SKM-1 (cell line): ENCODE measurements at regions not wholly inside any gene's neighbourhood (a gene's known extent, or its start where the extent isn't known, plus 50 kb on each side); places are given as distances from the start of the nearest gene placed in this dataset.

Source experiments
- DNase-seq: peaks from one replicate; lab custom pipeline; 2025; ENCODE audit not compliant: unreplicated experiment; lab: John Stamatoyannopoulos, UW

DNA sequence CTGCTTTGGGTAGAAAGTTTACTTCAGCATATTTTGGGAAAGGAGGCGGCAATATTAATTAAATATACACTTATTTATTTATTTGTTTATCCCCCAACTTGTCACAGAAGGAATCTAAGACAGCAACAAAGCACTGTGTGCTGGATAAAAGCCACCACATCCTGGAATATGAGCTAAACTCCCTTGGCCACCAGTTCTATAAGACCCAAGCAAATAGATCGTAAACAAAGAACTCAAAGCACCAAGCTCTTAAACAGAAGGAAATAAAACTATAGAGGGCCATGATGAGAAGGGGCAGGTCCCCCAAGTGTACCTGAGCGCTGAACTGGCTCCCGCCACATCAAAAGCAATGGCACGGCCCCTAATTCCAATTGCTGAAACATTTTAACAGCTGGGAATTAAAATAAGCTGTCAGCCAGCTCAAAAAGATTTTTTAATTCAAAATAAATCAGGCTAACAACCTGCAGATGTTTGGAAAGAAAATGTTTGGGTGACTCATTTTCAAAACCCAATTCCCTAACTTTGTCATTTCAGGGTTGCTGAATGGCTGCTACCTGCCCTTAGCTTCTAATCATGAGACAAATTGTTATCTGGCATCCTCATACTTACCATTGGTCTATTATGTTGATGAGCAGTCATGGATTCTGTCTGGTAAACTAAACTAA lies 127.1 kb downstream of the SLC30A10 start:
- DNase-seq: no peak

DNA sequence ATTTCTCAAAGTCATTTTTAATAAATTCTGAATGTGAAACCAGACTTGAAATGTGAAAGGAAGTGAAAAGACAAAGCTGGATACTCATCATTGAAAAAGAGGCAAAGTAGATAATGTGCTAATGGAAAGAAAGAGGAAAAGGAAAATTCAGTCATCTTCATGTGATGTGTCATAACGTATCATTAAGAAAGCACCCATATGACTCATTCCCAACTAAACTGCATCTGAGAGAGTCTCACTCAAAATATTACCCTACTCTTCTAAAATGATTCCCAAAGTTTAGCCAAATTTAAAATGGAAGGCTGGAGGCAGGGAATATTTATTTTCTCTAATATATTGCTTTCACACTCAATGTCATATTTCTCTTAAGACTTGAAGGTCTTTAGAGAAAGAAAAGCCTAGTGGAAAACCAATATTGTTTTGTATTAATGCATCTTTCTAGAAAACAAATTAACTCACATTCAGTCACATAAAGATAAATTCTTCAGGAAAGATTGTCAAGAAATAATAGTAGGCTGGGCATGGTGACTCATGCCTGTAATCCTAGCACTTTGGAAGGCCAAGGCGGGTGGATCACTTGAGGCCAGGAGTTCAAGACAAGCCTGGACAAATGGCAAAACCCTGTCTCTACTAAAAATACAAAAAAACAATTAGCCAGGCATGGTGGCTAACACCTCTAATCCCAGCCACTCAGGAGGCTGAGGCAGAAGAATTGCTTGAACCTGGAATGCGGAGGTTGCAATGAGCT lies 129.9 kb downstream of the SLC30A10 start:
- no peak for DNase-seq

GRCh38 chr1:219797683-219798082 lies 130.7 kb downstream of the SLC30A10 start:
- DNase-seq: no peak

- no peak for DNase-seq
These were observed 131.3 kb downstream of the SLC30A10 start for GRCh38 chr1:219797009-219797408.

DNA sequence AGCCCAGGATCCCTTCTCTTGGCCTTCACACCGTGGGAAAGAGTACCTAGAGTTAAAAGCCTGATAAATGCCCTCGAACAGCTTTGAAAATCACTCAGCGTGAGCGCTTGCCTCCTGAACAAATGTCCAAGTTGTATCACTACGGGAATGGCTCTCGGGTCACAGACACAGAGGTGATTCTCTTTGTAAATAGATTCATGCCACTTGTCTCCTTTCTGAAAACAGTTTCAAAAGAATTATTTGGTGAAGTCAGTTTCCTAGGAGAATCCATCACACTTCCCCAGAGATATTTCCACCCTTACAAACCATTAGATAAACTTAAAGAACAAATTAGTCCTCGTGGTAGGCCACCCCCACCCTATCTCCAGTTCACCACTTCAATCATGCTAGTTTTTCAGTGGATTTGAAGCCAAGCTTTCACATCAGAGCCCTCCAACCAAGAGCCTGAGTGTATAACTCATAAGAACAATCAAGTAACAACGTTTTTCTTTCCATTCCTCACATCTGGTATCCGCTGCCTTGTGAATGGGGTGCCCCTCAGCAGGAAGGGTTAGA lies 132.9 kb downstream of the SLC30A10 start:
- DNase-seq: no peak

DNA sequence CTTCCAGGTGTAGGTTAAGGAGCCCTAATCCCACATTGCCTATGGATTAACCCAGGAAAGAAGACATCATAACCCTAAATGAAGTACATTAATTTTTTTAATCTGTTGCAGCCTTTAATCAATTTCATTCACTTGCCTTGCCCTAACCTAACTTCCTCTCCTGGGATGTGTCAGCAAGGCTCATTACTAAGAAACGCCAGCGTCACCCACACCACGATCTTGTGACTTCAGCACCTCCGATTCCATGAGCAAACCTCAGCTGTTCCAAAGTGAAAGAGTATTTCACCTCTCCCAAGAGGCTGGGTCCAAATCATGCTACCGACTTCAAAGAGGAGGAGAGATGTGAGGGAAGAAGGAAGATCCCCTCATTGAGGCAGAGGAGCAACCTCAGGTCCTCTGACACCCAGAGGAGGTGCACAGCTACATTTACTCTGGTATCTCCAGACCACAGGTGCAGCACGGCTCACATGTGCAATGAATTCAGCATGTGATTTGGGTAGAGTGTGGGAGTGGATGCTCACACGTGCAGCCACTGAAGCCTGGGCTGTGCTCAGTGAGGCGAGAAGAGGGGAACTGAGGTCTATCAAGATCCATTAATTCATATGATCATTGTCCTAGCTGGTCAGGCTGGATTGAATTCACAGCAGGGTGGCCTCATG lies 134.1 kb downstream of the SLC30A10 start:
- no peak for DNase-seq

- no peak for DNase-seq
These were observed 135.9 kb downstream of the SLC30A10 start for GRCh38 chr1:219792337-219793021.

DNA sequence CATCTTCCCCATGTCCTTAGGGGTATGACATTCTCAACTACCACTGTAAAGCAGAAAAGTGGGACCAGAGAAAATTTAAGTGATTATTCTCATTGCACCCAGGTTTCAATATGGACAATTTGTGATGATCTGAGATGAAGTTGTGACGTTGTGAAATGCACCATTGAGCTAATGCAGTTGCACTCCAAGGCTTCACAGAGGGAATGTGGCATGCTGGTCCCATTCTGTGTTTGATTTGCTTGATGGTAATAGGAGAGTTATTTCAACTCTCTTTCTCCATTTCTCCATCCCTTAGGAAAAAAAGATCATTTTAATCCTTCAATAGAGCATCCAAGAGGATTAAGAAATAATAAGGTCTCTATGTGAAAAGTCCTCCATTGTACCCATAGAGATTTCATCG lies 136.6 kb downstream of the SLC30A10 start:
- no peak for DNase-seq

DNA sequence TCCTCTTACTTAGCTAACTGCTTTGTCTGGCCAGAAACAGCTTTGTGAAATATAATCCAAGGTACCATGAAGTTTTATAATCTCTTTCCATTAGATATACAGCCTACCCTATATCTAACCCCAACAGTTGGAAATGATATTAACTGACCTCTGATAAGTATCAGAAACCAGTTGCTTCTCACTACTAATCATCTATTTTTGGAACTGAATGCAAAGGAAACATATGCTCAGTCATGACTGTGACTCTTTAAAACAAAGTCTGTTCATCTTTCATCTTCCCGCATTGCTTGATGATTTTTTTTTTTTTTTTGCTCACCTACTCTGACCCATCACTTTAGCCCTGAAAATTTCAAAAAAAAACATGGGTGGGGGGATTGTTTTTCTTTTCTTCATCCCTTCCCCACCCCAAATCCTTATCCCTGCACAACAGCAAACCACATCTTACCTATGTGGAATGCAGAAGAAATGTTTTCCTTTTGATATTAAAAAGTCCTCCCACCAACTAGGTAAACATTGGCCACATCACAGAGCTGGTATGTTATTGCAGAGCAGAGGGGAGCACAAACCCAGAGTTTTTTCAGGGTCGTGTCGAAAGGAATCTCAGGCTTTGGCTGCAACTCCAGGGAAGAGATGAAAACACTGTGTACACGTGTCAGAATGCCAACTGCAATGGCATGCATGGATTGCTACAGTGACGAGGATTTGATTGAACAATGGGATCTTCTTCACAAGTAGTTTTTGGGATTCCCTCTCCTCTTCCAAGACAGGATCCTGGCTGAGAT lies 137.3 kb downstream of the SLC30A10 start:
- no peak for DNase-seq

DNA sequence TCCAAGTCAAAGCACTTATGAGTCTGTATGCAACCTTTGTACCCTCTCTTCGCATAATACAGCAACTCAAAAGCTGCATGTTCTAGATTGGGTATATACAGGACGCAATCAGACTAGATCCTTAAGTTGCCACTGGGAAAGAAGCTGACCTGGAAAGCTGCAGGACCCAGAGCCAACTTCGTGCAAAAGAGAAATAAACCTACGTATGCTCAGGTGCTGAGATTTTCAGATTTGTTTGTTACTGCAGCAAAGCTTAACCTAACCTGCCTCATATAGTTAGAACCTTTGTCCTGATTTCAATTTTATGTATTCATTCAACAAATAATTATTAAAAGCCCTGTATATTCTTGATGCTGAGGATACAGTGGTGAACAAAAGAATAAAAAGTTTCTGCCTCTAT lies 139.7 kb downstream of the SLC30A10 start:
- no peak for DNase-seq

- no peak for DNase-seq
These were observed 140.3 kb downstream of the SLC30A10 start for GRCh38 chr1:219788091-219788490.

- no peak for DNase-seq
These were observed 143.5 kb downstream of the SLC30A10 start for GRCh38 chr1:219784660-219785381.

GRCh38 chr1:219783605-219784235 lies 144.6 kb downstream of the SLC30A10 start:
- DNase-seq: no peak

DNA sequence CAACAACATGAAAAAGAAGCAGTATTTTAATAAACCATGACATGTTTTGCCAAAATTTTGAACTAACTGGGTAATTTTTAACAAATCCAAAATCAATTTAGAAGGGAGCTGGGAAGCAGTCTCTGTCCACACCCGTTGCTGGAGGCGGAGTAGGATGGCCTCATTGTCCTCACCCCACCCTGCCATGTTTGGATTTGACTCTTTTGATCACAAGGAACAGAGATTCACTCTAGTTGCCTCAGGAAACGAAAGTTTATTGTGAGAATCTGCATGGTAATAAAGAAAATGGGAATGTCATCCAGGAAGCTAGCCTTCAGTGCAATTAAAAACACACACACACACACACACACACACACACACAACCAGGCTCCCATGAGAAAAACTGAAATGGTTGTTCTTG lies 145.4 kb downstream of the SLC30A10 start:
- DNase-seq: no peak

DNA sequence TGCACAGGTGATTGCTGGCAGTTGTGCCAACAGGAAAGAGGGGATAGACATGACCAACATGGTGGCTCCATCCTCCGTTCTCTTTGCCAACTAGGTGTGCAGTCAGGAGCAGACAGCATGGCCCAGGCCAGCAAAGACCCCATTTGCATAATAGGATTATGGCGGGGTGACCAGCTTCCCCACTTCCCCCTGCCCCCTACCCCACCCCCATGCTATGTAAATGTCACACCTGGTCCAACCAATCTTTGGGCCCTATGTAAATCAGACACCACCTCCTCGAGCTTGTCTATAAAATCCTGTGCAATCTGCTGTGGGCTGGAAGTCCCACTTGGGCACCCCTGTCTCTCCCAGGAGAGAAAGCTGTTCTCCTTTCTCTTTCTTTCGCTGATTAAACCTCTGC lies 146.0 kb downstream of the SLC30A10 start:
- no peak for DNase-seq

GRCh38 chr1:219781491-219781890 lies 146.9 kb downstream of the SLC30A10 start:
- no peak for DNase-seq

- no peak for DNase-seq
These were observed 149.5 kb downstream of the SLC30A10 start for GRCh38 chr1:219778793-219779369.

- DNase-seq: no peak
These were observed 150.2 kb downstream of the SLC30A10 start for GRCh38 chr1:219778110-219778509.

DNA sequence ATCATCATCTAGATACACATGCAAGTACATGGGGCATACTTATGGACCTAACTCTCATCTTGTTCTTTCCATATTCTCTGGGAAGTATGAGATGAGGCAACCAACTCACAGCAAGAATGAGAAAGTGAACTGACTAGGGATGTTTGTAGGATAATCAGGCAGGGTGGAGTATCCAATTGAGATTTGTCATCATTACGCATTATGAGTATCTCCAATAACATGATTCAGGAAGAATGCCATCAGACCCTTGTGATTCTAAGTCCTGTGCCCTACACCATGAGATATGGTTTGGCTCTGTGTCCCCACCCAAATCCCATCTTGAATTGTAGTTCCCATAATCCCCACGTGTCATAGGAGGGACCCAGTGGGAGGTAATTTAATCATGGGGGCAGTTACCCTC lies 154.0 kb downstream of the SLC30A10 start:
- no peak for DNase-seq
